ENCODE measurements at regions not wholly inside any gene's neighbourhood (a gene's known extent, or its start where the extent isn't known, plus 50 kb on each side); places are given as distances from the start of the nearest gene placed in this dataset.

- TF ChIP-seq CTCF (IDR thresholded peaks at IDR 0.05) (no peak), POLR2A (IDR thresholded peaks at IDR 0.05) (no peak)
Observed at GRCh38 chr2:147538088-147538487, 306.7 kb upstream of the ACVR2A start.

All from Peyer's patch (tissue), 4 donors.